ENCODE measurements at regions not wholly inside any gene's neighbourhood (a gene's known extent, or its start where the extent isn't known, plus 50 kb on each side); places are given as distances from the start of the nearest gene placed in this dataset.

DNA sequence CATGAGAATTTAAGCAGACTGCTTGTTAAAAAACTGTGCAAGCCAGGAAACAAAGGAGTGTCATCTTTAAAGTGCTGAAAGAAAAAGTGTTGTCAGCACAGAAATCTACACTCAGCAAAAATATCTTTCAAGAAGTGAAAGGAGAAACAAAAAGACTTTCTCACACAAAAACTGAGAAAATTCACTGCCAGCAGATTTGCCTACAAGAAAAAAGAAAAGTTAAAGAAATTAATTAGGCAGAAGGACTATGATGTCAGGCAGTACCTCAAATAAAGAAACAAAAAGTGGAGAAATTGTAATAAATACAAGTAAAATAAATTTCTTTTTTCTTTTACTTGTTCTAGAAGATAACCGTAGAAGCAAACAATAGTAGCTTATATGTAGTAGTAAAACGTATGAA lies 171.6 kb upstream of the CEP162 start:
- no peaks in the 10 kb centered on the region for H3K9me2 ChIP-seq
- POLR2A ChIA-PET, result no interaction called here
- WGBS (ENCODE audit: low lambda C conversion rate), result 40% methylated on average over 2 of the region's 2 CpGs
- no peaks in the 10 kb centered on the region for H3K9me3 ChIP-seq
- H3K79me2 ChIP-seq (ENCODE audit: insufficient read depth), result no peaks in the 10 kb centered on the region
- no peak overlapping the region for H3K27ac ChIP-seq (ENCODE audit: low read depth in 2 of 2, low read length in 1 of 2)
- no peaks in the 10 kb centered on the region for H4K20me1 ChIP-seq (ENCODE audit: insufficient read depth)
- no peak for DNase-seq
- no peaks in the 10 kb centered on the region for H3K4me1 ChIP-seq (ENCODE audit: control insufficient read depth in 1 of 2, insufficient read depth in 2 of 2, low read depth in 1 of 2, low read length in 1 of 2)
- no peaks in the 10 kb centered on the region for H3K36me3 ChIP-seq (replicated peaks in 1 of 2; ENCODE audit: control insufficient read depth in 1 of 2, insufficient read depth in 2 of 2, low read length in 1 of 2)
- H3F3A ChIP-seq (replicated peaks; ENCODE audit: insufficient read depth), result no peaks in the 10 kb centered on the region
- no peaks in the 10 kb centered on the region for H3K27me3 ChIP-seq (ENCODE audit: insufficient read depth)
- no peak overlapping the region for H3K4me3 ChIP-seq (ENCODE audit: low read depth in 2 of 2, low read length in 1 of 2)
- CTCF ChIA-PET, result interaction anchor here (0.6 kb wide), 1 partner anchor 418 kb away, joined by 3 read pairs; no protein-coding TSS in a partner anchor
- H3K9ac ChIP-seq, result no peak overlapping the region
- H3K4me2 ChIP-seq, result no peak overlapping the region
- no peak overlapping the region for H2AFZ ChIP-seq (ENCODE audit: low read depth)
- TF ChIP-seq YY1 (IDR thresholded peaks at IDR 0.05; ENCODE audit: low read depth) (no peak), CHD2 (IDR thresholded peaks at IDR 0.05; ENCODE audit: low read length, partially characterized antibody) (no peak), FOSL2 (IDR thresholded peaks at IDR 0.05; ENCODE audit: borderline replicate concordance, low read depth) (no peak), ELF1 (IDR thresholded peaks at IDR 0.05) (no peak), FOXM1 (IDR thresholded peaks at IDR 0.05; ENCODE audit: low read depth) (no peak), EZH2phosphoT487 (IDR thresholded peaks at IDR 0.05; ENCODE audit: borderline replicate concordance, low read depth) (no peak), MEF2A (IDR thresholded peaks at IDR 0.05; ENCODE audit: borderline replicate concordance, low read depth) (no peak), MXI1 (IDR thresholded peaks at IDR 0.05; ENCODE audit: low read depth, low read length) (no peak), SIN3A (IDR thresholded peaks at IDR 0.05; ENCODE audit: borderline replicate concordance, low read depth, low read length) (no peak), FOXJ3 (CRISPR knock-in tag; IDR thresholded peaks at IDR 0.05) (no peak), GATA2 (CRISPR knock-in tag; IDR thresholded peaks at IDR 0.05) (no peak), RCOR1 (IDR thresholded peaks at IDR 0.05; ENCODE audit: low read length) (no peak), JUND (IDR thresholded peaks at IDR 0.05) (no peak), SMC3 (IDR thresholded peaks at IDR 0.05; ENCODE audit: low read depth, low read length) (no peak), TEAD4 (IDR thresholded peaks at IDR 0.05; ENCODE audit: borderline replicate concordance, insufficient read depth) (no peak), RXRA (IDR thresholded peaks at IDR 0.05; ENCODE audit: borderline replicate concordance, low read depth) (no peak)
- TF ChIP-seq, protein P1, sequence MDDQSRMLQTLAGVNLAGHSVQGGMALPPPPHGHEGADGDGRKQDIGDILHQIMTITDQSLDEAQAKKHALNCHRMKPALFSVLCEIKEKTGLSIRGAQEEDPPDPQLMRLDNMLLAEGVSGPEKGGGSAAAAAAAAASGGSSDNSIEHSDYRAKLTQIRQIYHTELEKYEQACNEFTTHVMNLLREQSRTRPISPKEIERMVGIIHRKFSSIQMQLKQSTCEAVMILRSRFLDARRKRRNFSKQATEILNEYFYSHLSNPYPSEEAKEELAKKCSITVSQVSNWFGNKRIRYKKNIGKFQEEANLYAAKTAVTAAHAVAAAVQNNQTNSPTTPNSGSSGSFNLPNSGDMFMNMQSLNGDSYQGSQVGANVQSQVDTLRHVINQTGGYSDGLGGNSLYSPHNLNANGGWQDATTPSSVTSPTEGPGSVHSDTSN (IDR thresholded peaks at IDR 0.05), result no peak
- TF ChIP-seq, protein P2, sequence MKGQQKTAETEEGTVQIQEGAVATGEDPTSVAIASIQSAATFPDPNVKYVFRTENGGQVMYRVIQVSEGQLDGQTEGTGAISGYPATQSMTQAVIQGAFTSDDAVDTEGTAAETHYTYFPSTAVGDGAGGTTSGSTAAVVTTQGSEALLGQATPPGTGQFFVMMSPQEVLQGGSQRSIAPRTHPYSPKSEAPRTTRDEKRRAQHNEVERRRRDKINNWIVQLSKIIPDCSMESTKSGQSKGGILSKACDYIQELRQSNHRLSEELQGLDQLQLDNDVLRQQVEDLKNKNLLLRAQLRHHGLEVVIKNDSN (IDR thresholded peaks at IDR 0.05; ENCODE audit: borderline replicate concordance, low read depth), result no peak
- TF ChIP-seq, protein P3, sequence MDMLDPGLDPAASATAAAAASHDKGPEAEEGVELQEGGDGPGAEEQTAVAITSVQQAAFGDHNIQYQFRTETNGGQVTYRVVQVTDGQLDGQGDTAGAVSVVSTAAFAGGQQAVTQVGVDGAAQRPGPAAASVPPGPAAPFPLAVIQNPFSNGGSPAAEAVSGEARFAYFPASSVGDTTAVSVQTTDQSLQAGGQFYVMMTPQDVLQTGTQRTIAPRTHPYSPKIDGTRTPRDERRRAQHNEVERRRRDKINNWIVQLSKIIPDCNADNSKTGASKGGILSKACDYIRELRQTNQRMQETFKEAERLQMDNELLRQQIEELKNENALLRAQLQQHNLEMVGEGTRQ (IDR thresholded peaks at IDR 0.05; ENCODE audit: borderline replicate concordance, low read depth, low read length), result no peak
